Thymus (tissue), 11 donors: ENCODE measurements at regions not wholly inside any gene's neighbourhood (a gene's known extent, or its start where the extent isn't known, plus 50 kb on each side); places are given as distances from the start of the nearest gene placed in this dataset.
A peak's percentile ranks its signal among the peaks of the same experiment; 100 is the strongest.

ENCODE experiments used
- DNase-seq, 9 donors: peaks; one replicate each; pipeline ENCODE4 v3.0.0-alpha.2; 2013; ENCODE audit warnings: low spot score in 9 of 9, low read depth in 6 of 9, missing footprints in 1 of 9
- H3K27ac ChIP-seq, 2 donors: one replicate each; pipeline ENCODE4 v1.5.1; 2013; ENCODE audit warnings: control low read depth in 1 of 2, low read depth in 1 of 2, low read length in 1 of 2, mild to moderate bottlenecking in 1 of 2, moderate library complexity in 1 of 2
- H3K27me3 ChIP-seq, 2 donors: one replicate each; pipeline ENCODE4 v1.5.1; 2013; ENCODE audit warnings: low read length in 1 of 2; ENCODE audit not compliant: control insufficient read depth in 2 of 2, insufficient read depth in 1 of 2
- H3K36me3 ChIP-seq, 2 donors: one replicate each; pipeline ENCODE4 v1.5.1; 2013; ENCODE audit warnings: low read length in 1 of 2, mild to moderate bottlenecking in 1 of 2, moderate library complexity in 1 of 2; ENCODE audit not compliant: control insufficient read depth in 2 of 2, insufficient read depth in 2 of 2
- H3K4me1 ChIP-seq, 2 donors: one replicate each; pipeline ENCODE4 v1.5.1; 2013; ENCODE audit warnings: low read length in 2 of 2; ENCODE audit not compliant: control insufficient read depth in 2 of 2, insufficient read depth in 2 of 2
- H3K4me3 ChIP-seq, 2 donors: one replicate each; pipeline ENCODE4 v1.5.1; 2013; ENCODE audit warnings: low read length in 2 of 2, control low read depth in 1 of 2, mild to moderate bottlenecking in 1 of 2
- H3K9me3 ChIP-seq, 2 donors: one replicate each; pipeline ENCODE4 v1.5.1; 2013; ENCODE audit warnings: low read length in 1 of 2, mild to moderate bottlenecking in 1 of 2; ENCODE audit not compliant: control insufficient read depth in 2 of 2, insufficient read depth in 1 of 2
- WGBS: extraction: QIAGEN DNeasy Blood & Tissue Kit; methylation state at CpG from one replicate; pipeline ENCODE4 v1.1.7; 2013; 5-methylcytosine and 5-hydroxymethylcytosine counted together
- donor health status: healthy.

GRCh38 chr3:152184971-152185686 lies 83.6 kb upstream of the MBNL1 start:
- no peaks in the 10 kb centered on the region for H3K27me3 ChIP-seq
- H3K36me3 ChIP-seq = no peaks in the 10 kb centered on the region
- 98% methylated on average over 5 of the region's 5 CpGs for WGBS
- no peak overlapping the region for H3K27ac ChIP-seq
- no peak for DNase-seq
- H3K9me3 ChIP-seq = no peaks in the 10 kb centered on the region
- H3K4me1 ChIP-seq = peaks cover 0 to 4% of the 10 kb centered on the region in 2 donors
- no peak overlapping the region for H3K4me3 ChIP-seq

GRCh38 chr3:152185891-152186630 lies 82.7 kb upstream of the MBNL1 start:
- H3K27ac ChIP-seq = no peak overlapping the region
- H3K36me3 ChIP-seq = no peaks in the 10 kb centered on the region
- peaks cover 0 to 4% of the 10 kb centered on the region in 2 donors for H3K4me1 ChIP-seq
- WGBS = 89% methylated on average over 6 of the region's 6 CpGs
- DNase-seq = no peak
- no peak overlapping the region for H3K4me3 ChIP-seq
- H3K27me3 ChIP-seq = no peaks in the 10 kb centered on the region
- H3K9me3 ChIP-seq = no peaks in the 10 kb centered on the region

- Histone ChIP-seq H3K4me3 (no peak overlapping the region), H3K27ac (no peak overlapping the region), H3K36me3 (no peaks in the 10 kb centered on the region), H3K27me3 (no peaks in the 10 kb centered on the region), H3K4me1 (peaks cover 7 to 13% of the 10 kb centered on the region in 2 donors), H3K9me3 (no peaks in the 10 kb centered on the region)
- DNase-seq = no peak
- 95% methylated on average over 2 of the region's 2 CpGs for WGBS
Measured at GRCh38 chr3:152190636-152191183, 78.0 kb upstream of the MBNL1 start.

DNA sequence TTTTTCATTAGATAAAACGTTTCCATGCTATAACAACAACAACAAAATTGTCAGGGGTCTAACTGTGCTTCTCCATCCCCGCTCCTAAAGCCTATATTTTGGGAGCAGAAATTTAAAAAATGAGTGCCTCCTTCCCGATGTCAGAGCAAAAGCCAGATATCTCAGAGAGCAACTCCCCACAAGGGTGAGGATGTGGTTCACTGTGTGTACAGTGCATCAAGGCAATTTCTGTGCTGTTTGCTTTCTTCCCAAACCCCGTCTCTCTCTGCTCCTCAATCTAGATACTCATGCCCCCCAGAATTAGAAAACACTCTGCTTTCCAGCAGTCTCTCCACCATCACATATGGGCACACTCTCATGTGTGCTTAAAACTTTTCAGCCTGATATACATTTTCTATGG lies 76.7 kb upstream of the MBNL1 start:
- DNase-seq = peak in 6 of 9 donors; percentile 48 to 84 (median 58)
- Histone ChIP-seq H3K9me3 (no peaks in the 10 kb centered on the region), H3K4me1 (peaks cover 7 to 13% of the 10 kb centered on the region in 2 donors), H3K4me3 (no peak overlapping the region), H3K27ac (peak overlapping the region; percentile 20 to 64), H3K27me3 (no peaks in the 10 kb centered on the region), H3K36me3 (no peaks in the 10 kb centered on the region)
- WGBS = 7% methylated on average over 4 of the region's 4 CpGs

- WGBS = 68% methylated on average over 5 of the region's 5 CpGs
- Histone ChIP-seq H3K27me3 (no peaks in the 10 kb centered on the region), H3K9me3 (no peaks in the 10 kb centered on the region), H3K4me3 (peak overlapping the region; percentile 30 to 41), H3K27ac (peak overlapping the region; percentile 10 to 61), H3K36me3 (no peaks in the 10 kb centered on the region), H3K4me1 (peaks cover 7 to 16% of the 10 kb centered on the region in 2 donors)
- DNase-seq = no peak
Measured at GRCh38 chr3:152192936-152193672, 75.6 kb upstream of the MBNL1 start.

DNA sequence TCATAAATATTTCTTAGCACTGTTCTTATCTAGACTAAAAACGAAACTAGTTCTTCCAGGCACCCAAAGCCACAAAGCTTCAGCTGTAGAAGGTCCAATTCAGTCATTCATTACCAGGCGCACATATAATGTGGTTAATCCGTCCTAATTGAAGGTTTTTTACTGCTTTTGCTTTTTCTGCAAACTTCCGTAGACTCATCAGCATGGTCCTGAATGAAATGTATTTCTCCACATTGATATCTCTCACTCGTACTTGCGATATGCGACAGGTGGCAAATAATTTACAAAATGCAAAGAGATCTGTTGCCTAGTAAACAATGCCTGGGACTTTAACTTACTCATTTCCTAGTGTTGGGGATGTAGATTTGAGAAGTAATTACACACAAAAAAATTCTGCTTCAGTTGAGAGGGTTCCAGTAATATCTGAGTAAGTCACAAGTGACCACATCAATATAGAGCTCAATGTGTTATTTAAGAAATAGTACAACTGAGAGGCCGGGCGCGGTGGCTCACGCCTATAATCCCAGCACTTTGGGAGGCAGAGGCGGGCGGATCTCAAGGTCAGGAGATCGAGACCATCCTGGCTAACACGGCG lies 75.0 kb upstream of the MBNL1 start:
- Histone ChIP-seq H3K9me3 (no peaks in the 10 kb centered on the region), H3K27me3 (no peaks in the 10 kb centered on the region), H3K27ac (peak overlapping the region; percentile 10 to 61), H3K4me1 (peaks cover 10 to 18% of the 10 kb centered on the region in 2 donors), H3K36me3 (no peaks in the 10 kb centered on the region), H3K4me3 (peak overlapping the region; percentile 30 to 41)
- DNase-seq = peak in 3 of 9 donors; percentile 28 to 71 (median 35)
- WGBS = 56% methylated on average over 16 of the region's 16 CpGs

DNA sequence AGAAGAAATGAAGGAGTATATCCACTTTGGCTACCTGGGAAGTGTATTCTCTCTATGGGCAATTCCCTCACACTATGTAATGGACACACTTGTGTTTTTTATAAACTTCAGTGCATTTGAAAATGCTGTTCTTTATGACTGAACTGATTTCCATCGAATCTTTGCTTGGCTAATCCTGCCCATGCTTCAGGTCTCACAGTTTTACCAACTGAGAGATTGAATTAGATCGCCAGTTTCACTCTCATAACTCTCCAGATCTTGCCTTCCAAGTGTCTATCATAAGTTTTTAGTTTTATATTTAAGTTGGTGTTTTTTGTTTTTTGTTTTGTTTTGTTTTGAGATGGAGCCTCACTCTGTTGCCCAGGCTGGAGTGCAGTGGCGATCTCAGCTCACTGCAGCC lies 73.5 kb upstream of the MBNL1 start:
- H3K4me3 ChIP-seq = no peak overlapping the region
- no peaks in the 10 kb centered on the region for H3K36me3 ChIP-seq
- no peak for DNase-seq
- WGBS = 96% methylated on average over 3 of the region's 3 CpGs
- no peak overlapping the region for H3K27ac ChIP-seq
- H3K27me3 ChIP-seq = no peaks in the 10 kb centered on the region
- H3K4me1 ChIP-seq = peaks cover 10 to 22% of the 10 kb centered on the region in 2 donors
- no peaks in the 10 kb centered on the region for H3K9me3 ChIP-seq

- DNase-seq = peak in 2 of 9 donors; percentile 41 to 68
- H3K27me3 ChIP-seq = no peaks in the 10 kb centered on the region
- peak overlapping the region in 1 of 2 donors; percentile 34 for H3K4me3 ChIP-seq
- H3K27ac ChIP-seq = peak overlapping the region in 1 of 2 donors; percentile 8
- H3K36me3 ChIP-seq = no peaks in the 10 kb centered on the region
- 0% methylated on average over 2 of the region's 2 CpGs for WGBS
- H3K9me3 ChIP-seq = no peaks in the 10 kb centered on the region
- peaks cover 10 to 26% of the 10 kb centered on the region in 2 donors for H3K4me1 ChIP-seq
Measured at GRCh38 chr3:152196782-152197181, 71.9 kb upstream of the MBNL1 start.
